ENCODE measurements at regions not wholly inside any gene's neighbourhood (a gene's known extent, or its start where the extent isn't known, plus 50 kb on each side); places are given as distances from the start of the nearest gene placed in this dataset.

DNA sequence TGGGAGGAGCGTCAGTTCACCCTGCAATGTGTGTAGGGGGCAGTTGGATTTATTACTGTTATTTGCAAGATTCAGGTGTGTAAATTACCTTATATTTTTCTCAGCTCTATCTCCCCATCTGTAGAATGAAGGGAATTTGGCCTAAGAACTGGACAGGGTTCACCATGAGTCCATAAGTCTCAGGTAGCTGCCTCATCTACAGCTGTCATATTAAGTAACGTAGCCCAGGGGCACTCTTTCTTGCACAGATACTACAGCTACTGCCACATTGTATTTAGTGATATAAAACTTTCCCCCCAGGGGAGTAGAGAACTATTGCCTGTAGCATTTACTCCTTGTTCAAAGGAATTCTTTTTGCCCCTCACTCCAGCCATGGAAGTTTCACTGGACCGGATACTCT lies 301.4 kb upstream of the ZNF608 start:
- no peak overlapping the region for H3K4me3 ChIP-seq (ENCODE audit: low read length)
- TF ChIP-seq, protein P1, sequence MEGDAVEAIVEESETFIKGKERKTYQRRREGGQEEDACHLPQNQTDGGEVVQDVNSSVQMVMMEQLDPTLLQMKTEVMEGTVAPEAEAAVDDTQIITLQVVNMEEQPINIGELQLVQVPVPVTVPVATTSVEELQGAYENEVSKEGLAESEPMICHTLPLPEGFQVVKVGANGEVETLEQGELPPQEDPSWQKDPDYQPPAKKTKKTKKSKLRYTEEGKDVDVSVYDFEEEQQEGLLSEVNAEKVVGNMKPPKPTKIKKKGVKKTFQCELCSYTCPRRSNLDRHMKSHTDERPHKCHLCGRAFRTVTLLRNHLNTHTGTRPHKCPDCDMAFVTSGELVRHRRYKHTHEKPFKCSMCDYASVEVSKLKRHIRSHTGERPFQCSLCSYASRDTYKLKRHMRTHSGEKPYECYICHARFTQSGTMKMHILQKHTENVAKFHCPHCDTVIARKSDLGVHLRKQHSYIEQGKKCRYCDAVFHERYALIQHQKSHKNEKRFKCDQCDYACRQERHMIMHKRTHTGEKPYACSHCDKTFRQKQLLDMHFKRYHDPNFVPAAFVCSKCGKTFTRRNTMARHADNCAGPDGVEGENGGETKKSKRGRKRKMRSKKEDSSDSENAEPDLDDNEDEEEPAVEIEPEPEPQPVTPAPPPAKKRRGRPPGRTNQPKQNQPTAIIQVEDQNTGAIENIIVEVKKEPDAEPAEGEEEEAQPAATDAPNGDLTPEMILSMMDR (conservative IDR thresholded peaks at IDR 0.05; ENCODE audit: low read length), result no peak
- DNase-seq (ENCODE audit: low read depth), result no peak

DNA sequence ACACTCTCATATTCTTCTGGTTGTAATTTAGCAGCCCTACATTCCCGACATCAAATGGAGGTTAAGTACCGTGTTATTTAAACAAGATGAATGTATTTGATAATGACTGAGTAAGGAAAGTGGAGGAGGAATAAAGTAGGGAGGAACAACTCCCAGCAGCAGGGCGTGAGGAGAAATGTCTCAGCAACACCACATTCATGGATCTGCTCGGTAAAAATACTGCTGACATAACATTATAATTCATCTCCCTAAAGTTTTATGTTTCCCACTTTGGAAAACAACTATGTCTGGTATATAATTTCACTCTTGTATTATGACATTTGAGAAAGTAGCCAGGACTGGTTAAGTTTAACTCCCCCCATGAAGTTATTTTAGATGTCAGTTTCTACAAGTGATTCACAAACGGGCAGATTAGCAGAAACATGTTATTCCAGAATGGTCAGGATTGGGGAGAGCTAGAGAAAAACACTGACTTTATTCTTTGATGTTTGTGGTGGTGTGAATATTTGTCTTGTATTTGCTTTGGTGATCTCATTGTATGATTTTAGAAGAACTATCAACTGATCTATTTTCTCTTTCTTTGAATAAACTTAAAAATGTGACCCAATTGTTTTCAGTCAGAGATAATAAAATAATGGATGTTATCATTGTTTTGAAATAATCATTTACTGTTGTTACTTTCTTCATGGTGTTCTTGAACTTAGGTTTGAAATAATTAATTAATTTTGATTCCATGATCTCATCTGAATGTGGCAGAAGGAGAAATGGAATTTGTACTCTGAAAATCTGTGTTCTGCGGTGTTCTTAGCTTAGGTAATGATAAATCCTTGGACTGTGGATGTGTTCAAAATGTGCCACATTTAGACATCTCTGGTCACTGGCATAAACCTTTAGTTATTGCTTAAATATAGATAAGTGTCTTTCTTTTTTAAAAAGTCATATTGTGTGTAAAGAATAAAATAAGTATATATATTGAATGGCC lies 303.6 kb upstream of the ZNF608 start:
- TF ChIP-seq, protein P1 (conservative IDR thresholded peaks at IDR 0.05; ENCODE audit: low read length), result no peak
- DNase-seq (ENCODE audit: low read depth), result no peak
- H3K4me3 ChIP-seq (ENCODE audit: low read length), result no peak overlapping the region

DNA sequence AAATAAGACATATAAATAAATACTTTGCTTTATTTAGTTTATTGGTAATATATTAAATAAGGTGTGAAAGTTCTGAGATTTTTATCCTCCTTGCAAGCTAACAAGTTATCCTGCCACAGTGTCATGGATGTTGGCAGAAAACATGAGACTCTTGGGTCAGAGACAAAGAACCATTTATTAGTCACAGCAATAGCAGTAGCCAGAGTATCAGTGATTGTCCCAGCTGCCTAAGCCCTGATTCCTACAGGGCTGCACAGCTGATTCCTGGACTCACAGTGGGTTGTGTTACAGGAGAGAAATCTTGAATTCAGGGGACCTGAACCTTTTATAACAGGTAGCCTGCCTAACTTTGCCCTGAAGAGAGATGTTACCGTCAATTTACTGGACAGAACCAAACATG lies 304.5 kb upstream of the ZNF608 start:
- no peak for DNase-seq (ENCODE audit: low read depth)
- H3K4me3 ChIP-seq (ENCODE audit: low read length), result no peak overlapping the region
- TF ChIP-seq, protein P1 (conservative IDR thresholded peaks at IDR 0.05; ENCODE audit: low read length), result no peak

DNA sequence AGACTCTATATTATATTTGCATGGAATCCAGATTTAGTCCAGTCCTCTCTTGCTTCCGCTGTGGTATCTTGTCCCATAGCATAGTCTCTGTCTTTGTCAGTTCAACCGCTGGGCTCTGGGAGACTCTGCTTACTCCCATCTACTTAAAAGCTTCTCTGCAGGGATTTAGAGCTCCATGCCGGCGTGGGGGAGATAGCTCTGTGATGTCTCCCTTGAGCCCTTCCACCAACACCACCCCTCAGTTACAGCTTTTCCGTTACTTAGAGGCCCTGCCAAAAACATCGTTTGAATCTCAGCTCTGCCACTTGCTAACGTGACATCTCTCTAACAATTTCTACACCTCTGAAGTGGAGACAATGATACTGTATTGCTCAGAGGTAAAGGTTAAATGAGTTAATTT lies 306.1 kb upstream of the ZNF608 start:
- no peak overlapping the region for H3K4me3 ChIP-seq (ENCODE audit: low read length)
- TF ChIP-seq, protein P1 (conservative IDR thresholded peaks at IDR 0.05; ENCODE audit: low read length), result no peak
- DNase-seq (ENCODE audit: low read depth), result no peak

DNA sequence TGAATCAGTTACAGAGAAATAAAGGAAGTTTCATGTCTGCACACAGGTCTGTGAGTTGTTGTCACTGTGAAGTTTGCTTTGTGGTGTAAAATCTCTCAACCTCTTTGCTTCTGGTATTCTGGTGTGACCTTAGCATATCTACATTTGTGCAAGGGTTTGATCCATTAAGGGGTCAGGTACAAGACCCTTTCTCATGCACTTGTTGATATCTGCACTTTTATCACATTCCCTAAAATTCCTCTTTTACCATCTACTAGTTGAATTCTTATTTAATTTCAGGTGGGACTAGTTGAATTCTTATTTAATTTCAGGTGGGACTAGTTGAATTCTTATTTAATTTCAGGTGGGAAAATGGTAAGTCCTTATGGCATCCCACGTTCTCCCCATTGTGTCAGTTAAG lies 306.7 kb upstream of the ZNF608 start:
- H3K4me3 ChIP-seq (ENCODE audit: low read length), result no peak overlapping the region
- TF ChIP-seq, protein P1 (conservative IDR thresholded peaks at IDR 0.05; ENCODE audit: low read length), result no peak
- no peak for DNase-seq (ENCODE audit: low read depth)

DNA sequence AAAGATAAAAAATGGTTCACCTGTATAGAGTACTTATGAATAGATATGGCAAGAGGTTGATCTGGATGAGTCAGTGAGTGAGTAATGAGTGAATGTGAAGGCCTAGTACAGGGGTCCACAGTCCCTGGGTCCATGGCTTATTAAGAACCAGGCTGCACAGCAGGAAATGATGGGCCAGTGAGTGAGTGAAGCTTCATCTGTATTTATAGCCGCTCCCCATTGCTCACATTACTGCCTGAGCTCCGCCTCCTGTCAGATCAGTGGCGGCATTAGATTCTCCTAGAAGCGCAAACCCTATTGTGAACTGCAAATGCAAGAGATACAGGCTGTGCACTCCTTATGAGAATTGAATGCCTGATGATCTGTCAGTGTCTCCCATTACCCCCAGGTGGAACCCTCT lies 307.7 kb upstream of the ZNF608 start:
- H3K4me3 ChIP-seq (ENCODE audit: low read length), result no peak overlapping the region

More for the DNA sequence above, 307.7 kb upstream of the ZNF608 start:
- TF ChIP-seq, protein P1 (conservative IDR thresholded peaks at IDR 0.05; ENCODE audit: low read length), result no peak
- DNase-seq (ENCODE audit: low read depth), result no peak
